Stimulated activated CD4-positive, alpha-beta T cell treated with anti-CD3 and anti-CD28 coated beads, Interleukin-4, amount 100 ng/mL, for 48 hours (primary cell): ENCODE measurements at regions not wholly inside any gene's neighbourhood (a gene's known extent, or its start where the extent isn't known, plus 50 kb on each side); places are given as distances from the start of the nearest gene placed in this dataset.

Experiments used
- DNase-seq, 2 donors: peaks; one replicate each; pipeline ENCODE4 v3.0.0-alpha.2; 2020; ENCODE audit warnings: low read depth in 2 of 2

DNA sequence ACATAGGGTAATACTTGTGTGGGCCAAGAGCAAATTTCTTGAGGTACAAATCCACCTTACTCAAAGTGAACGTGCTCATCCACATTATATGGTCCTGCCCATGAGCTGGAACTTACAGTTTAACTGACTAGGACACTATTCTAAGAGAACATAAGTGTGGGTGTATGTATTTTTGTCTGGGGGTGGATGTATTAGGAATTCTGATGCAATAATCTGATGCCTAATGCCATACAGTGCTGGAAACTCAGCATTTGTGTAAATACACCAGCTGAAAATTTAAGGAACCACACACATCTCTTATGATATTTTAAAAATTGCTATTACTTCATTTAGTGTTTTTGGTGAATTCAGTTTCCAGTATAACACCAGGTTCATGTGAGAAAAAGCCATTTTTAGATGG lies 1350.7 kb downstream of the ZPLD1 start:
- no peak for DNase-seq

- no peak for DNase-seq
Observed at GRCh38 chr3:103786296-103786695, 1351.5 kb downstream of the ZPLD1 start.

DNA sequence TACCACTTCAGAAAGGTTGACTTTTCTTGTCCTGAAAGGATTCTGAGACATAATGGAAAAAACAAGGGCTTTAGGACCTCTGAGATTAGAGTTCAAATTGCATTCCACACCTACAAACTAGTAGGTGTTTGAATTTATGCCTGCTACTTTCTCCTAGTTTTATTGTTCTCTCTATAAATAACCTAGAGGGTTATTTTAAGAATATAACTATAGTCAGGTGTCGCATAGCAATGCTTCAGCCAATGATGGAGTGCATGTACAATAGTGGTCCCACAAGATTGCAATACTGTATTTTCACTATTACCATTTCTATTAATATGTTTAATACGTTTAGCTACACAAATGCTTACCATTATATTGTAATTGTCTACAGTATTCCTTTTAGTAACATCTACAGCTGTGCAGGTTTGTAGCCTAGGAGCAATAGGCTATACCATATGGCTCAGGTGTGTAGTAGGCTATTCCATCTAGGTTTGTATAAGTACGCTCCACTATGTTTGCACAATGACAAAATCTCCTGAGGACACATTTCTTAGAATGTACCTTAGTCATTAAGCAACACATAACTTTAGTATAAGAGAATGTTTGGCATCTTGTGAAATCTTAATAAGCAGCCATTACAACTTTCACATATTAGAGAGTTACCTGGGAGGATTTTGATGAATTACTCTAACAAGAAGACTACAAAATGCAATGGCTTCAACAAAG lies 1352.5 kb downstream of the ZPLD1 start:
- no peak for DNase-seq

- DNase-seq, result no peak
Observed at GRCh38 chr3:103787879-103788278, 1353.1 kb downstream of the ZPLD1 start.

- no peak for DNase-seq
Observed at GRCh38 chr3:103791786-103792515, 1357.1 kb downstream of the ZPLD1 start.

DNA sequence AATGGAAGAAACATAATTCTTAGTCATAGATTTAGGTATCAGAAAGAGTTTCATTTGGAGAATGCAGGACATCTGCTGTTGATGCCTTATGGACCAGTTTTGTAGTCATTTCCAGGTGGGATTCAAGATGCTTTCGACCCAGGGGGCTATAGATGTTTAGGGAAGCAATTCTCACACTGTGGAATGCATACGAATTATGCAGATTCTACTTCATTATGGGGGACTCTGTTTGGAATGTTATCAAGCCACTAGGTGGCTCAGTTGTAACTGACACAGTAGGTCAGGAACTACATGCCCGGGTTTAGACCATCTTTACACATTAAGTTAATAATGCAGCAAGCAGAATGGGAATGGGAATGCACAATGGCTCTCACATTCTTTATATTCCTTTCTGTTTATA lies 1359.8 kb downstream of the ZPLD1 start:
- no peak for DNase-seq

DNA sequence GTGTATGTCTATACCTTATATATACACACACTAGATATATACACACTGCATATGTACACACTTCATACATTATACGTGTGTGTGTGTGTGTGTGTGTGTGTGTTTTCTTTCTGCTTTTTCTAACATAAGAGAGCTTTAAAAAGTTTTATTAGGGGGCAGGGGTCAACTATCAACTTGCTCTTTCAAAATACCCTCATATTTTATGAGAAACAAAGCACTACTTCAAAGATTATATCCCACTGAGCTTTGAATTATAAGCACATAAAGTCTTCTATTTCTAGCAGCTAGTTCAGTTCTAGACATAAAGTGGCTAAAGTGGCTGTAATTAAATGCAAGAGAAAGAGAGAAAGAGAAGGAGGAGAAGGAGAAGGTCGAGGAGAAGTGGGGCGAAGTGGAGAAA lies 1361.3 kb downstream of the ZPLD1 start:
- no peak for DNase-seq

DNA sequence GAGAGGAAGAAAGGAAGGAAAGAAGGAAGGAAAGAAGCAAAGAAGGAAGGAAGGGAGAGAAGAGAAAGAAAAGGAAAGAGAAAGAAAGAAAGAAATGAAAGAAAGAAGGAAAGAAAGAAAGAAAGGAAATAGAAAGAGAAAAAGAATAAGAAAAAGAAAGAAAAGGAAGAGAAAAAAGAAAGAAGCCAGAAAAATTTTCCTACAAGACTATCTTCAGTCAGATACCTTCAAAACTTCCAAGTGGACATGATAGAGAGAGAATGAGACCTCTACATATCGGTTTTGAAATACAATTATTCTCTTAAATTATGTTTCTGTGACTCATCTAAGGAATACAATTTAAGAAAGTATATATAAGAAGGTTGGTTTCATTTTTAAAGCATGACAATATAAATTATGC lies 1369.0 kb downstream of the ZPLD1 start:
- no peak for DNase-seq

GRCh38 chr3:103810167-103810566 lies 1375.4 kb downstream of the ZPLD1 start:
- no peak for DNase-seq

- no peak for DNase-seq
Observed at GRCh38 chr3:103813955-103814354, 1379.1 kb downstream of the ZPLD1 start.

GRCh38 chr3:103818398-103818797 lies 1383.6 kb downstream of the ZPLD1 start:
- DNase-seq, result no peak

DNA sequence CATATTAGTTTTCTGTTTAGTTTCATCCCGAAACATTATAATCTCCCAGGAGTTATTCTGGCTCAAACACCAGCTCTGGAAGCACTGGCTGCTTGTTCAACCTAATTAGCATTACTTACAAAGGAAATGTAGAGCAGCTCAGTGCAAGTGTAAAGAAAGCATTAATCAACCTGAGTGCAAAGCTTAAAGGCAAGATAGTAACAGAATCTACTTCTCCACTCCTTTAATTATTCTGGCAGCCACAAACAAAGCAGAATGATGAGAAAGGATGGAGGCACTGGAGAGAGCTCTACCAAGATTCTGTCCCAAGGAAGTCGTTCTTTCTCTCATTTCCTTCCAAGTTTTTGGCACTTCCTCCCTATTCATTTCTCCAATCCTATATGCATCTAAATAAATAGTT lies 1384.0 kb downstream of the ZPLD1 start:
- no peak for DNase-seq

GRCh38 chr3:103825586-103825985 lies 1390.8 kb downstream of the ZPLD1 start:
- DNase-seq, result no peak

GRCh38 chr3:103829723-103830326 lies 1395.0 kb downstream of the ZPLD1 start:
- DNase-seq, result no peak

GRCh38 chr3:103847081-103848062 lies 1412.6 kb downstream of the ZPLD1 start:
- DNase-seq, result no peak

GRCh38 chr3:103851793-103852192 lies 1417.0 kb downstream of the ZPLD1 start:
- DNase-seq, result no peak

DNA sequence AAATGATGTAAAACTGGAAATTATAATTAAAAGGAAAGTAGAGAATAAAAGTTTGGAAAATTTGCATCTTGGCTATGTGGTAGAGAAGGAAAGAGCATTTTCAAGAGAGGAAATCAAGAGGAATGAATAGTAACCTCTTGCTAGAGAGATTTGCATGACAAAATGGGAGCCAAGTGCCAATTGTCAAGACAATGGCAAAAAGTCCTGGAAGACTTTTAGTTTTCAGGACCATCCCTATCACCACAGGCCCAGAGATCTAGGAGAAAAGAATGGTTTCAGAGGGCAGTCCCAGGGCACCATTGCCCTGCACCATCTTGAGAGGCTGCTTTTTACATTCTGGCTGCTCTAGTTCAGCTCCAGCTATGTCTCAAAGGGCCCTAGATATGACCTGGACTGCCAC lies 1427.6 kb downstream of the ZPLD1 start:
- DNase-seq, result no peak

GRCh38 chr3:103863381-103863780 lies 1428.6 kb downstream of the ZPLD1 start:
- no peak for DNase-seq

GRCh38 chr3:103866113-103866512 lies 1431.3 kb downstream of the ZPLD1 start:
- DNase-seq, result no peak

DNA sequence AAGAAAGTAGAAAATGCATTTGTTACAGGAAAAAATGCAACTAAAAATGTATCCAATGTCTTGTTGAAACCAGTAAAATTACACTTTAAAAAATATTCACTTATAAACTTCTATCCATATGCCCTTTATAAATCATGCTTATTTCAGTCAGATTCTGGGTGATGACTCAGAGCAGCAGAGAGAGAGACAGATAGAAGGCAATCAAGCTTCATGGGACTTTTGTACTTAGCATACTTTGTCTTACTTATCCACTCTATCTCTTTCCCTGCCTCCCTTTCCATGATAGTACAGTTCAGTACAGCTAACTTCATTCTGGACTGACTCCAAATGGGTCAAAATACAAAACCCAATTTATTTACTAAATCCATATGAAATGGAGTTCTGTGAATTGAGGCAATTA lies 1438.2 kb downstream of the ZPLD1 start:
- no peak for DNase-seq

DNA sequence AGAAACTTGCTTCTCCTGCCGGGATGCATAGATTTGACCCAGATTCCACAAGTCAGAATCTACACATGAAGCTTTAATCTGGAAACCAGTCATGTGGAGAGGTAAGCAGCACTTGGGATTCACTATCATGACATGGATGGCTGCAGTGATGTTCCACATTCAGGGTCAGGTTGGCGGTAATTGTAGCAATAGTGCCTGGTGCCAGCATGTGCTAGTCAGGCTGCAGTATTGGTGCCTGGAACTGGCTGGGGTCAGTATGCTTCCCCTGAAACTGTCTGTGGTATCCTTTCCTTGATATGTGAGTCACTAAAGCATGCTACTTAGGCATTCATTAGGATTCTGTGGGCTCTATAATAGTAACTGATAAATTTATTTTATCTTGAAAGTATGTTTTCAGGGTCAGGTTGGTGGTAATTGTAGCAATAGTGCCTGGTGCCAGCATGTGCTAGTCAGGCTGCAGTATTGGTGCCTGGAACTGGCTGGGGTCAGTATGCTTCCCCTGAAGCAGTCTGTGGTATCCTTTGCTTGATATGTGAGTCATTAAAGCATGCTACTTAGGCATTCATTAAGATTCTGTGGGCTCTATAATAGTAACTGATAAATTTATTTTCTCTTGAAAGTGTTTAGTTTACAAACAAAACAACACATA lies 1439.2 kb downstream of the ZPLD1 start:
- no peak for DNase-seq
